ENCODE measurements at regions not wholly inside any gene's neighbourhood (a gene's known extent, or its start where the extent isn't known, plus 50 kb on each side); places are given as distances from the start of the nearest gene placed in this dataset.
A peak's percentile ranks its signal among the peaks of the same experiment; 100 is the strongest.

DNA sequence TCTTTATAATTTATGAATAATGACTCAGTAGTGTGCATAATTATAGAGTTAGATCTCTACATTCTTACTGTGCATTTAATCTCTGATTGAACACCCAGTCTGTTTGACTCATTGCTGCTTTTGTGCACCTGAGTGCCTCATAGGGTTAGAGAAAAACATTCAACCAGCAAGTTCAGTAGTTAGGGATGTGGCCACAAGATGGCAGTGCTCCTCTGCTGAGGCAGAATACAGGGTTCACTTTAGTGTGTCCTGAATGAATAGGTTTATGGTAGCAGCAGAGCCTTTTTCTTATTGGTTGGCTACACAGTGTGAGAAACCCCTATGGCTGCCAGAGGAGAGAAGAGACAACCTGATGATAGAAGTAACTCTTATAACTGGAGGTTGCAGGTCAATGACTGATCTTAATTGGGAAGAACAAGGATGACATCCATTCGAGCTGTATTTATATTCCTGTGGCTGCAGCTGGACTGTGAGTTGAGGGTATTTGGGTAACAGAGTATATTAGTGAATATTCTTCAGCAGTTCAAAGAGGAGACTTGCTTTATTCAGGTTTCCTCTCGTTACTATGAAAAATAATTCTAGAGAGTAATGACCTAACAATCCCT is 194.9 kb upstream of the OR4E1 start:
- Histone ChIP-seq H3K27ac (ENCODE audit: low read depth, low read length) (no peak overlapping the region), H3K9me3 (ENCODE audit: low read depth, low read length) (no peaks in the 10 kb centered on the region), H2AFZ (ENCODE audit: low read length) (no peak overlapping the region), H3K27me3 (ENCODE audit: insufficient read depth, low read length) (no peaks in the 10 kb centered on the region), H3K36me3 (ENCODE audit: insufficient read depth, low read length) (no peaks in the 10 kb centered on the region), H3K4me2 (ENCODE audit: insufficient read depth, low read length) (no peak overlapping the region), H3K4me3 (ENCODE audit: insufficient read depth, low read length) (no peak overlapping the region), H3K4me1 (ENCODE audit: insufficient read depth, low read length) (no peaks in the 10 kb centered on the region), H4K20me1 (ENCODE audit: insufficient read depth, low read length) (no peaks in the 10 kb centered on the region), H3K79me2 (ENCODE audit: insufficient read depth, low read length) (no peaks in the 10 kb centered on the region)
- TF ChIP-seq, protein P1, sequence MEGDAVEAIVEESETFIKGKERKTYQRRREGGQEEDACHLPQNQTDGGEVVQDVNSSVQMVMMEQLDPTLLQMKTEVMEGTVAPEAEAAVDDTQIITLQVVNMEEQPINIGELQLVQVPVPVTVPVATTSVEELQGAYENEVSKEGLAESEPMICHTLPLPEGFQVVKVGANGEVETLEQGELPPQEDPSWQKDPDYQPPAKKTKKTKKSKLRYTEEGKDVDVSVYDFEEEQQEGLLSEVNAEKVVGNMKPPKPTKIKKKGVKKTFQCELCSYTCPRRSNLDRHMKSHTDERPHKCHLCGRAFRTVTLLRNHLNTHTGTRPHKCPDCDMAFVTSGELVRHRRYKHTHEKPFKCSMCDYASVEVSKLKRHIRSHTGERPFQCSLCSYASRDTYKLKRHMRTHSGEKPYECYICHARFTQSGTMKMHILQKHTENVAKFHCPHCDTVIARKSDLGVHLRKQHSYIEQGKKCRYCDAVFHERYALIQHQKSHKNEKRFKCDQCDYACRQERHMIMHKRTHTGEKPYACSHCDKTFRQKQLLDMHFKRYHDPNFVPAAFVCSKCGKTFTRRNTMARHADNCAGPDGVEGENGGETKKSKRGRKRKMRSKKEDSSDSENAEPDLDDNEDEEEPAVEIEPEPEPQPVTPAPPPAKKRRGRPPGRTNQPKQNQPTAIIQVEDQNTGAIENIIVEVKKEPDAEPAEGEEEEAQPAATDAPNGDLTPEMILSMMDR (IDR thresholded peaks at IDR 0.05; ENCODE audit: extremely low read depth, low read depth, low read length), result peak; percentile 68
- no peak for DNase-seq (ENCODE audit: insufficient read length, low spot score, missing footprints)

DNA sequence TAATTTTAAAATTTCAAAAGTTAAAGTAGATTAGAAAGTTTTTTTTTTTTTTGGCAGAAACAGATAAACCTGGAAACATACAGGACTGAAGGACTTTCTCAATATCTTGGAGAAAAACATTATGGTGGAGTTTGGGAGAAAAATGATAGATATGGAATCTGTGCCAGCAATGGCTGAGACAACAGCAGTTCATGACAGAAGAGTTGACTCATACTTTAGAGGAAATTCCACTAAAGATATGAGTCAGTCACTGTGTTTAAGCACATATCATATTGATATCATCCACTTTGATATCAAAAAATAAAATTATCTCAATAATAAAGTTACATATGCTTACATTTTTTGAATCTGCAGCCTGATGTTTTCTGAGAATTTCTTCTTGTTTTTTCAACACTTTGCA is 193.9 kb upstream of the OR4E1 start:
- Histone ChIP-seq H3K36me3 (ENCODE audit: insufficient read depth, low read length) (no peaks in the 10 kb centered on the region), H3K79me2 (ENCODE audit: insufficient read depth, low read length) (no peaks in the 10 kb centered on the region), H2AFZ (ENCODE audit: low read length) (no peak overlapping the region), H3K9me3 (ENCODE audit: low read depth, low read length) (no peaks in the 10 kb centered on the region), H4K20me1 (ENCODE audit: insufficient read depth, low read length) (no peaks in the 10 kb centered on the region), H3K4me2 (ENCODE audit: insufficient read depth, low read length) (no peak overlapping the region), H3K4me3 (ENCODE audit: insufficient read depth, low read length) (no peak overlapping the region), H3K4me1 (ENCODE audit: insufficient read depth, low read length) (no peaks in the 10 kb centered on the region), H3K27me3 (ENCODE audit: insufficient read depth, low read length) (no peaks in the 10 kb centered on the region), H3K27ac (ENCODE audit: low read depth, low read length) (no peak overlapping the region)
- DNase-seq (ENCODE audit: insufficient read length, low spot score, missing footprints), result no peak
- TF ChIP-seq, protein P1 (IDR thresholded peaks at IDR 0.05; ENCODE audit: extremely low read depth, low read depth, low read length), result no peak

DNA sequence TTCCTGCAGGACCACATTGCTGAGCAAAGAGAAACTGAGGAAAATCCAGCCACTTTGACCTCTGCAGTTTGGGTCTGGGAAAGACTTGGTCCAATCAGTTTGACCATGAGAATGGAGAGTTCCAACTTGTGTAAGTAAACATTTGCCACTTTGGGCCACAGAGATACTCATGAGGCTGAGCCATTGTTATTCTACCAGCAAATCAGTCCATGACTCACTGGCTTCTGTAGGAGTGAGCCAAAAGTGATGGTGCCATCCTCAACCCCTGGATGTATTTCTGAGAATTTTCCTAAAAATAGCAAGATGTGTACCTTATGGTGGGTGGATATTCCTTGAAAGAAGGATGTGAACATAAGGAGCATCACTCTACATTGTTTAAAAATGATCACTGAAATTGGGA is 192.9 kb upstream of the OR4E1 start:
- no peaks in the 10 kb centered on the region for H3K4me1 ChIP-seq (ENCODE audit: insufficient read depth, low read length)
- no peak overlapping the region for H2AFZ ChIP-seq (ENCODE audit: low read length)
- H3K27me3 ChIP-seq (ENCODE audit: insufficient read depth, low read length), result no peaks in the 10 kb centered on the region
- H3K9me3 ChIP-seq (ENCODE audit: low read depth, low read length), result no peaks in the 10 kb centered on the region
- no peak for DNase-seq (ENCODE audit: insufficient read length, low spot score, missing footprints)
- no peak overlapping the region for H3K27ac ChIP-seq (ENCODE audit: low read depth, low read length)
- TF ChIP-seq, protein P1 (IDR thresholded peaks at IDR 0.05; ENCODE audit: extremely low read depth, low read depth, low read length), result no peak
- H3K79me2 ChIP-seq (ENCODE audit: insufficient read depth, low read length), result no peaks in the 10 kb centered on the region
- H4K20me1 ChIP-seq (ENCODE audit: insufficient read depth, low read length), result no peaks in the 10 kb centered on the region
- H3K36me3 ChIP-seq (ENCODE audit: insufficient read depth, low read length), result no peaks in the 10 kb centered on the region
- no peak overlapping the region for H3K4me3 ChIP-seq (ENCODE audit: insufficient read depth, low read length)
- H3K4me2 ChIP-seq (ENCODE audit: insufficient read depth, low read length), result no peak overlapping the region

DNA sequence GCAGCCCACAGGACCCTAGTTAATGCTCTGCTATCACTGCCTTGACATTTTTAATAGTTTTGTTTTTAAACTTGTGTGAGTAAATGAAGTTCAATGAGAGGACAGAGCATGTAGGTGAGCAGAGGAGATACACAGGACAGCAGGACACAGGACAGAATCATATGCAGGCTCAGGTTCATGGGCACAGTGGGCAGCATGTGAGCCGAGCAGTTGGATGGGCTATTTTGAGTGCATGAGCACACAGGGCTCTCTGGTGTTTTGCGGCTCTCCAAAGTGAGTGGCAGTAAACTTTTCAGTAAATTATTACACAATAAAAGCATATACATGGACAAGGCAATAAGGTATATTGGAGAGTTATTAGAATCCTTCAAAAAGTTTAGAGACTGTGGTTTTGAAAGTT is 189.7 kb upstream of the OR4E1 start:
- TF ChIP-seq, protein P1 (IDR thresholded peaks at IDR 0.05; ENCODE audit: extremely low read depth, low read depth, low read length), result no peak
- H3K27me3 ChIP-seq (ENCODE audit: insufficient read depth, low read length), result no peaks in the 10 kb centered on the region

More for the DNA sequence above, 189.7 kb upstream of the OR4E1 start:
- Histone ChIP-seq H3K4me1 (ENCODE audit: insufficient read depth, low read length) (no peaks in the 10 kb centered on the region), H2AFZ (ENCODE audit: low read length) (no peak overlapping the region), H3K9me3 (ENCODE audit: low read depth, low read length) (no peaks in the 10 kb centered on the region), H3K4me2 (ENCODE audit: insufficient read depth, low read length) (no peak overlapping the region), H3K79me2 (ENCODE audit: insufficient read depth, low read length) (no peaks in the 10 kb centered on the region), H3K36me3 (ENCODE audit: insufficient read depth, low read length) (no peaks in the 10 kb centered on the region), H3K4me3 (ENCODE audit: insufficient read depth, low read length) (no peak overlapping the region), H4K20me1 (ENCODE audit: insufficient read depth, low read length) (no peaks in the 10 kb centered on the region), H3K27ac (ENCODE audit: low read depth, low read length) (no peak overlapping the region)
- no peak for DNase-seq (ENCODE audit: insufficient read length, low spot score, missing footprints)

All from osteoblast (primary cell).